IMR-90 (cell line): ENCODE measurements at regions not wholly inside any gene's neighbourhood (a gene's known extent, or its start where the extent isn't known, plus 50 kb on each side); places are given as distances from the start of the nearest gene placed in this dataset.

Source experiments
- ATAC-seq: fragments of 200-7000 bp; cut with Tn5 transposase; 2 replicates; pipeline ENCODE4 v1.9.1; 2020; ENCODE audit warnings: low read depth, mild to moderate bottlenecking, moderate library complexity
- BruUV-seq: library from RNA; stranded (reverse); fragments of 400-500 nt; replicated peaks from 2 replicates; lab custom pipeline; 2021; lab: Mats Ljungman, UMichigan
- CTCF ChIA-PET: fragments of 300-600 bp; formaldehyde crosslinking; extraction: SDS; loops from one replicate; lab custom pipeline; 2021; ENCODE audit warnings: antibody characterized with exemption; lab: Yijun Ruan, JAX
- POLR2A ChIA-PET: fragments of 300-600 bp; sonication (Branson Sonifier 250); formaldehyde crosslinking; loops from one replicate; lab custom pipeline; 2022; ENCODE audit warnings: antibody characterized with exemption; ENCODE audit not compliant: unreplicated experiment; lab: Charles Lee
- DNase-seq: peaks from one replicate; pipeline ENCODE4 v3.0.0; 2013
- H2AFZ ChIP-seq: replicated peaks from 2 replicates; pipeline ENCODE3; 2013; ENCODE audit warnings: low read length, mild to moderate bottlenecking; ENCODE audit not compliant: poor library complexity
- H2AK5ac ChIP-seq: 2 replicates; pipeline ENCODE4 v1.6.1; 2013; ENCODE audit warnings: low read depth, low read length, inconsistent platforms
- H2AK9ac ChIP-seq: replicated peaks from 2 replicates; pipeline ENCODE3; 2013; ENCODE audit warnings: mild to moderate bottlenecking, low read depth, low read length, moderate library complexity; ENCODE audit not compliant: poor library complexity
- H2BK120ac ChIP-seq: 2 replicates; pipeline ENCODE4 v1.6.1; 2013; ENCODE audit warnings: low read depth, low read length, inconsistent platforms
- H2BK15ac ChIP-seq: 3 replicates; pipeline ENCODE4 v1.6.1; 2013; ENCODE audit warnings: low read depth, low read length, inconsistent platforms
- H2BK20ac ChIP-seq: 2 replicates; pipeline ENCODE4 v1.6.1; 2013; ENCODE audit warnings: low read depth, mild to moderate bottlenecking, inconsistent platforms, low read length, moderate library complexity
- H2BK5ac ChIP-seq: 2 replicates; pipeline ENCODE4 v1.6.1; 2013; ENCODE audit warnings: mild to moderate bottlenecking, low read depth, low read length, inconsistent platforms; ENCODE audit not compliant: poor library complexity, severe bottlenecking
- H3K14ac ChIP-seq: replicated peaks from 2 replicates; pipeline ENCODE4 v1.6.1; 2013; ENCODE audit warnings: low read depth, low read length, inconsistent platforms
- H3K18ac ChIP-seq: 2 replicates; pipeline ENCODE4 v1.6.1; 2013; ENCODE audit warnings: low read depth, low read length, control low read depth
- H3K23ac ChIP-seq: 2 replicates; pipeline ENCODE4 v1.6.1; 2013; ENCODE audit warnings: low read depth, low read length, inconsistent platforms
- H3K27ac ChIP-seq: 2 replicates; pipeline ENCODE4 v1.5.1; 2013; ENCODE audit warnings: mild to moderate bottlenecking, control low read depth, low read length; ENCODE audit not compliant: insufficient read depth
- H3K27me3 ChIP-seq: 2 replicates; pipeline ENCODE4 v1.6.1; 2013; ENCODE audit warnings: low read length; ENCODE audit not compliant: control insufficient read depth, insufficient read depth
- H3K36me3 ChIP-seq: 2 replicates; pipeline ENCODE4 v1.6.1; 2013; ENCODE audit warnings: low read length, mixed read lengths; ENCODE audit not compliant: control insufficient read depth, insufficient read depth
- H3K4ac ChIP-seq: 2 replicates; pipeline ENCODE4 v1.6.1; 2013; ENCODE audit warnings: low read depth, low read length, inconsistent platforms
- H3K4me1 ChIP-seq: 2 replicates; pipeline ENCODE4 v1.6.1; 2013; ENCODE audit warnings: low read length, mixed read lengths; ENCODE audit not compliant: control insufficient read depth, insufficient read depth
- H3K4me2 ChIP-seq: 2 replicates; pipeline ENCODE4 v1.6.1; 2013; ENCODE audit warnings: low read depth, mild to moderate bottlenecking, control low read depth, low read length, moderate library complexity
- H3K4me3 ChIP-seq: 2 replicates; pipeline ENCODE4 v1.5.1; 2013; ENCODE audit warnings: low read depth, mild to moderate bottlenecking, control low read depth, low read length, moderate library complexity; ENCODE audit not compliant: insufficient read depth
- H3K56ac ChIP-seq: 2 replicates; pipeline ENCODE4 v1.6.1; 2013; ENCODE audit warnings: low read length, inconsistent platforms; ENCODE audit not compliant: insufficient read depth; ENCODE audit errors: extremely low read depth
- H3K79me1 ChIP-seq, 2 experiments: 2 replicates each; pipeline ENCODE4 v1.6.1; 2013; ENCODE audit warnings: low read length in 2 of 2, inconsistent platforms in 1 of 2, low read depth in 1 of 2
- H3K9ac ChIP-seq: 2 replicates; pipeline ENCODE4 v1.6.1; 2013; ENCODE audit warnings: low read depth, low read length, control low read depth
- H3K9me1 ChIP-seq: 2 replicates; pipeline ENCODE4 v1.6.1; 2013; ENCODE audit warnings: low read length, inconsistent platforms; ENCODE audit not compliant: insufficient read depth
- H3K9me3 ChIP-seq: 2 replicates; pipeline ENCODE4 v1.6.1; 2013; ENCODE audit warnings: low read length; ENCODE audit not compliant: control insufficient read depth, insufficient read depth
- H4K20me1 ChIP-seq: 2 replicates; pipeline ENCODE4 v1.6.1; 2013; ENCODE audit warnings: low read length, inconsistent platforms; ENCODE audit not compliant: insufficient read depth
- H4K5ac ChIP-seq: 2 replicates; pipeline ENCODE4 v1.6.1; 2013; ENCODE audit warnings: mild to moderate bottlenecking, low read depth, low read length, control low read depth
- H4K8ac ChIP-seq, 2 experiments: 2 replicates each; pipeline ENCODE4 v1.6.1; 2013; ENCODE audit warnings: low read depth in 2 of 2, low read length in 2 of 2, control low read depth in 1 of 2, inconsistent platforms in 1 of 2
- H4K91ac ChIP-seq: 2 replicates; pipeline ENCODE4 v1.6.1; 2013; ENCODE audit warnings: low read depth, low read length, inconsistent platforms; ENCODE audit not compliant: insufficient read depth
- BHLHE40 ChIP-seq: fragments of 150-350 bp; IDR thresholded peaks from 2 replicates; pipeline ENCODE4 v1.6.1; 2016; ENCODE audit warnings: mild to moderate bottlenecking, low read depth, low read length
- CEBPB ChIP-seq: IDR thresholded peaks from 2 replicates; pipeline ENCODE4 v1.6.1; 2012; ENCODE audit warnings: low read depth, low read length, improper control_type of control experiment
- CHD1 ChIP-seq: IDR thresholded peaks from 2 replicates; pipeline ENCODE4 v1.6.1; 2012; ENCODE audit warnings: low read depth, low read length, improper control_type of control experiment
- CTCF ChIP-seq: conservative IDR thresholded peaks from 2 replicates; pipeline ENCODE4 v1.5.1; 2012; ENCODE audit warnings: mild to moderate bottlenecking, low read depth, low read length, improper control_type of control experiment
- ELK1 ChIP-seq: fragments of 150-350 bp; IDR thresholded peaks from 2 replicates; pipeline ENCODE4 v1.6.1; 2016; ENCODE audit warnings: low read depth, mild to moderate bottlenecking, low read length, moderate library complexity, borderline replicate concordance
- FOS ChIP-seq: fragments of 150-350 bp; IDR thresholded peaks from 2 replicates; pipeline ENCODE4 v1.6.1; 2016; ENCODE audit warnings: low read depth, low read length
- MAFK ChIP-seq: IDR thresholded peaks from 2 replicates; pipeline ENCODE4 v1.6.1; 2012; ENCODE audit warnings: low read depth, low read length, improper control_type of control experiment
- MAZ ChIP-seq: IDR thresholded peaks from 2 replicates; pipeline ENCODE4 v1.6.1; 2012; ENCODE audit warnings: low read depth, mild to moderate bottlenecking, low read length, improper control_type of control experiment, moderate library complexity, borderline replicate concordance
- MXI1 ChIP-seq: IDR thresholded peaks from 2 replicates; pipeline ENCODE4 v1.6.1; 2012; ENCODE audit warnings: low read depth, mild to moderate bottlenecking, low read length, moderate library complexity, borderline replicate concordance
- NFE2L2 ChIP-seq: fragments of 150-350 bp; IDR thresholded peaks from 2 replicates; pipeline ENCODE4 v1.6.1; 2016; ENCODE audit warnings: low read depth, mild to moderate bottlenecking, low read length
- POLR2A ChIP-seq: IDR thresholded peaks from 2 replicates; pipeline ENCODE4 v1.6.1; 2012; ENCODE audit warnings: mild to moderate bottlenecking, low read depth, low read length
- RAD21 ChIP-seq: IDR thresholded peaks from 2 replicates; pipeline ENCODE4 v1.6.1; 2012; ENCODE audit warnings: low read length, improper control_type of control experiment
- RCOR1 ChIP-seq: IDR thresholded peaks from 2 replicates; pipeline ENCODE4 v1.6.1; 2012; ENCODE audit warnings: mild to moderate bottlenecking, low read length, improper control_type of control experiment; ENCODE audit not compliant: insufficient replicate concordance
- RFX5 ChIP-seq: IDR thresholded peaks from 2 replicates; pipeline ENCODE4 v1.8.0; 2012; ENCODE audit warnings: low read depth, mild to moderate bottlenecking, low read length, moderate library complexity
- SMC3 ChIP-seq: fragments of 150-350 bp; IDR thresholded peaks from 2 replicates; pipeline ENCODE4 v1.6.1; 2016; ENCODE audit warnings: low read depth, mild to moderate bottlenecking, antibody characterized with exemption, low read length, moderate library complexity
- USF2 ChIP-seq: fragments of 150-350 bp; IDR thresholded peaks from 2 replicates; pipeline ENCODE4 v1.6.1; 2017; ENCODE audit warnings: mild to moderate bottlenecking, antibody characterized with exemption, low read length, low read depth
- WGBS, 2 experiments: methylation state at CpG; one replicate each; pipeline versions ENCODE4 v1.1.5 to v1.1.7; 2013; ENCODE audit warnings: missing lambda C conversion rate in 2 of 2; ENCODE audit not compliant: insufficient read length in 1 of 2; ENCODE audit errors: extremely low coverage in 2 of 2; 5-methylcytosine and 5-hydroxymethylcytosine counted together
- dilution Hi-C: fragments of 300-500 bp; cut with HindIII; formaldehyde crosslinking; loops from one replicate; pipeline ENCODE4 v1.14.3; 2018; ENCODE audit warnings: low sequenced_read_pairs; ENCODE audit not compliant: unreplicated experiment
- in situ Hi-C: fragments of 300-500 bp; cut with MboI; formaldehyde crosslinking; loops from 3 replicates; pipeline ENCODE4 v1.14.3; 2019; ENCODE audit warnings: low sequenced_read_pairs, inconsistent platforms, mixed read lengths
- intact Hi-C: fragments of 100-400 bp; cut with micrococcal nuclease; formaldehyde crosslinking; loops from 2 replicates; pipeline ENCODE4 v1.10.0; 2022

GRCh38 chr6:14583826-14584225 is 466.3 kb downstream of the CD83 start:
- BruUV-seq, result no TSS peak
- H3K23ac ChIP-seq, result no peak overlapping the region
- ChIA-PET CTCF (no interaction called here), POLR2A (no interaction called here)
- no peak overlapping the region for H2BK5ac ChIP-seq
- H3K9ac ChIP-seq, result no peak overlapping the region
- intact Hi-C loops (loop anchor here (10.0 kb wide), 1 partner anchor 369 kb away; no protein-coding TSS in a partner anchor), dilution Hi-C loops (no loop called here), in situ Hi-C loops (no loop called here)
- no peak overlapping the region for H2BK120ac ChIP-seq
- no peaks in the 10 kb centered on the region for H3K4me1 ChIP-seq
- H3K9me1 ChIP-seq, result no peaks in the 10 kb centered on the region
- peaks cover 6% of the 10 kb centered on the region for H3K27me3 ChIP-seq
- ATAC-seq (no peak), DNase-seq (no peak)
- H3K4me3 ChIP-seq, result no peak overlapping the region
- H2BK20ac ChIP-seq, result no peak overlapping the region
- H4K91ac ChIP-seq, result no peak overlapping the region
- H2BK15ac ChIP-seq, result no peak overlapping the region
- no peak overlapping the region for H3K4ac ChIP-seq
- H3K56ac ChIP-seq, result no peak overlapping the region
- no peak overlapping the region for H3K4me2 ChIP-seq
- no peak overlapping the region for H3K14ac ChIP-seq
- TF ChIP-seq BHLHE40 (no peak), CTCF (no peak), RAD21 (no peak), SMC3 (no peak), CHD1 (no peak), MAFK (no peak), ELK1 (no peak), FOS (no peak), CEBPB (no peak), POLR2A (no peak), MXI1 (no peak), NFE2L2 (no peak), MAZ (no peak), RFX5 (no peak), USF2 (no peak), RCOR1 (no peak)
- H3K27ac ChIP-seq, result no peak overlapping the region
- 65% methylated on average over 2 of the region's 9 CpGs; no CpG with 5 or more reads in 1 of the 2 experiments for WGBS, 2 experiments
- H3K36me3 ChIP-seq, result no peaks in the 10 kb centered on the region
- no peak overlapping the region for H2AK5ac ChIP-seq
- no peak overlapping the region for H2AK9ac ChIP-seq
- no peaks in the 10 kb centered on the region for H3K9me3 ChIP-seq
- H4K20me1 ChIP-seq, result no peaks in the 10 kb centered on the region
- no peak overlapping the region for H4K5ac ChIP-seq
- H3K79me1 ChIP-seq, result no peaks in the 10 kb centered on the region
- no peak overlapping the region for H3K18ac ChIP-seq
- H4K8ac ChIP-seq, result no peak overlapping the region
- no peak overlapping the region for H2AFZ ChIP-seq
